SU-DHL-6 (cell line): ENCODE measurements at regions not wholly inside any gene's neighbourhood (a gene's known extent, or its start where the extent isn't known, plus 50 kb on each side); places are given as distances from the start of the nearest gene placed in this dataset.

Source experiments
- H2AFZ ChIP-seq: fragments of 200-600 bp; sonication (generic); 2 replicates; pipeline ENCODE4 v1.6.1; 2014; ENCODE audit warnings: low read depth, mild to moderate bottlenecking, moderate library complexity, mixed read lengths, antibody characterized with exemption, low read length; ENCODE audit not compliant: severe bottlenecking
- H3F3A ChIP-seq: fragments of 200-600 bp; shearing (Covaris generic); 2 replicates; pipeline ENCODE4 v1.6.0; 2016; ENCODE audit warnings: antibody characterized with exemption, mild to moderate bottlenecking; ENCODE audit not compliant: insufficient read depth
- H3K27ac ChIP-seq: fragments of 200-600 bp; sonication (generic); 2 replicates; pipeline ENCODE4 v1.5.1; 2016; ENCODE audit warnings: low read depth, mild to moderate bottlenecking, low read length, moderate library complexity, mixed read lengths
- H3K27me3 ChIP-seq: fragments of 200-600 bp; sonication (generic), shearing (Covaris generic); 2 replicates; pipeline ENCODE4 v1.6.0; 2014; ENCODE audit warnings: mild to moderate bottlenecking, low read length
- H3K36me3 ChIP-seq: fragments of 200-600 bp; sonication (generic); 2 replicates; pipeline ENCODE4 v1.6.1; 2014; ENCODE audit warnings: mild to moderate bottlenecking, low read length, mixed read lengths
- H3K4me2 ChIP-seq: fragments of 300-600, 200-600 bp; shearing (Covaris generic), sonication (generic); 2 replicates; pipeline ENCODE4 v1.6.0; 2014; ENCODE audit warnings: low read length, low read depth, mild to moderate bottlenecking; ENCODE audit not compliant: poor library complexity, severe bottlenecking
- H3K4me3 ChIP-seq: fragments of 200-600 bp; sonication (generic); 2 replicates; pipeline ENCODE4 v1.5.1; 2014; ENCODE audit warnings: antibody characterized with exemption, low read length, mild to moderate bottlenecking, mixed read lengths; ENCODE audit not compliant: insufficient read depth, poor library complexity, severe bottlenecking
- H3K79me2 ChIP-seq: fragments of 200-600 bp; sonication (generic); 2 replicates; pipeline ENCODE4 v1.6.1; 2014; ENCODE audit warnings: mild to moderate bottlenecking, low read length, moderate library complexity; ENCODE audit not compliant: insufficient read depth
- H3K9ac ChIP-seq: fragments of 200-600 bp; sonication (generic); 2 replicates; pipeline ENCODE4 v1.7.0; 2014; ENCODE audit warnings: mild to moderate bottlenecking, low read length
- H3K9me2 ChIP-seq: fragments of 200-600 bp; sonication (generic); replicated peaks from 2 replicates; pipeline ENCODE4 v1.6.1; 2014; ENCODE audit warnings: low read length; ENCODE audit not compliant: insufficient read depth
- H3K9me3 ChIP-seq: fragments of 200-600 bp; sonication (generic); 2 replicates; pipeline ENCODE4 v1.6.1; 2014; ENCODE audit warnings: low read length, mixed read lengths; ENCODE audit not compliant: insufficient read depth
- H4K20me1 ChIP-seq: fragments of 200-600 bp; sonication (generic); 2 replicates; pipeline ENCODE4 v1.6.1; 2014; ENCODE audit warnings: low read depth, mild to moderate bottlenecking, antibody characterized with exemption, low read length, moderate library complexity, mixed read lengths
- EZH2phosphoT487 ChIP-seq: fragments of 200-600 bp; sonication (generic), shearing (Covaris generic); conservative IDR thresholded peaks from 2 replicates; pipeline ENCODE4 v1.6.1; 2018; ENCODE audit warnings: mild to moderate bottlenecking, antibody characterized with exemption, low read length, moderate library complexity, mixed read lengths
- TF ChIP-seq, protein P1 (sequence below): fragments of 200-600 bp; sonication (generic); IDR thresholded peaks from one replicate; pipeline ENCODE4 v1.5.1; 2017; ENCODE audit warnings: antibody characterized with exemption, mild to moderate bottlenecking, low read length, moderate library complexity; ENCODE audit not compliant: insufficient read depth, poor library complexity, severe bottlenecking

DNA sequence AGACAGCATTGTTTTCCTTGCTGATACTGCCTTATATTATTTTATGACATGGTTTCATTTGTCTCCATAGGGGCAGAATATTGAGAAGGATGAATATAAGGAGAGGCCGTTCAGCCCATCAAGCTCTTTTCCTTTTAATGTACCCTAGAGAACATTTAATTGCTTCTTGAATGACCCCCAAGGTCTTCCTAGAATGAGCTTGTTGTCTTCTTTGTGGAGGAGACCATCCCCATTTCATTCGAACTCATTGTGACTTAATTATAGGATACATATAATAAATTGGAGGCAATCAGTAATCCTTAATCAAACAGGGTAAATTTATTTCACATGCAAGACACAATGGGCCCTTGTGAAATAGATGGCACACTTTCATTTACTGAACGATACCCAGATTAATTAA is 231.3 kb downstream of the MDFIC start:
- H3K4me2 ChIP-seq: no peak overlapping the region
- H3F3A ChIP-seq: no peaks in the 10 kb centered on the region
- no peaks in the 10 kb centered on the region for H3K79me2 ChIP-seq
- H3K9me2 ChIP-seq: no peaks in the 10 kb centered on the region; the same call in 1 of the 2 replicates
- H3K27ac ChIP-seq: no peak overlapping the region
- no peaks in the 10 kb centered on the region for H3K36me3 ChIP-seq
- H3K9ac ChIP-seq: no peak overlapping the region
- no peaks in the 10 kb centered on the region for H4K20me1 ChIP-seq
- H3K9me3 ChIP-seq: no peaks in the 10 kb centered on the region
- H2AFZ ChIP-seq: no peak overlapping the region
- TF ChIP-seq EZH2phosphoT487: no peak
- TF ChIP-seq, protein P1, sequence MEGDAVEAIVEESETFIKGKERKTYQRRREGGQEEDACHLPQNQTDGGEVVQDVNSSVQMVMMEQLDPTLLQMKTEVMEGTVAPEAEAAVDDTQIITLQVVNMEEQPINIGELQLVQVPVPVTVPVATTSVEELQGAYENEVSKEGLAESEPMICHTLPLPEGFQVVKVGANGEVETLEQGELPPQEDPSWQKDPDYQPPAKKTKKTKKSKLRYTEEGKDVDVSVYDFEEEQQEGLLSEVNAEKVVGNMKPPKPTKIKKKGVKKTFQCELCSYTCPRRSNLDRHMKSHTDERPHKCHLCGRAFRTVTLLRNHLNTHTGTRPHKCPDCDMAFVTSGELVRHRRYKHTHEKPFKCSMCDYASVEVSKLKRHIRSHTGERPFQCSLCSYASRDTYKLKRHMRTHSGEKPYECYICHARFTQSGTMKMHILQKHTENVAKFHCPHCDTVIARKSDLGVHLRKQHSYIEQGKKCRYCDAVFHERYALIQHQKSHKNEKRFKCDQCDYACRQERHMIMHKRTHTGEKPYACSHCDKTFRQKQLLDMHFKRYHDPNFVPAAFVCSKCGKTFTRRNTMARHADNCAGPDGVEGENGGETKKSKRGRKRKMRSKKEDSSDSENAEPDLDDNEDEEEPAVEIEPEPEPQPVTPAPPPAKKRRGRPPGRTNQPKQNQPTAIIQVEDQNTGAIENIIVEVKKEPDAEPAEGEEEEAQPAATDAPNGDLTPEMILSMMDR: no peak
- H3K4me3 ChIP-seq: no peak overlapping the region
- H3K27me3 ChIP-seq: no peaks in the 10 kb centered on the region

DNA sequence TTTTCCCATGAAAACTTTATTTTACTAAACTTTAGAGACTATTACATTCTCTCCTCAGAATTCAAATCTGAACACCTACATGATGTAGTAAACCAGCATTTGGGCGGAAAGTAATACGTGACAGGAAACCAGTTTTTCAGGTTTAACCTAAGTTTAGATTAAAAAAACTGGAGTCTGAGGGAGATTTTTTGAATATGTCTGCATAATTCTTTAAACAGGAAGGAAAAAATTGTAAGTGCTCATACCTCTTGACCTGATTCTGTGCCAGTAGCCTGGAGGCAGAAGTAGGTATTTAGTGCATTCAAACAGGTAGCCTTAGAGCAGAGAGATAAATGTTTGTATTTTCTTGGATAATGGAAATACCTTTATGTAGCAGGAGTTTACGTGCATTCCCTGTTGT is 224.3 kb downstream of the MDFIC start:
- no peak overlapping the region for H3K4me3 ChIP-seq
- no peaks in the 10 kb centered on the region for H3F3A ChIP-seq
- H4K20me1 ChIP-seq: no peaks in the 10 kb centered on the region
- H2AFZ ChIP-seq: no peak overlapping the region
- TF ChIP-seq, protein P1: no peak
- no peak for TF ChIP-seq EZH2phosphoT487
- H3K9me3 ChIP-seq: no peaks in the 10 kb centered on the region
- H3K9me2 ChIP-seq: no peaks in the 10 kb centered on the region; the same call in none of the 2 replicates
- H3K27ac ChIP-seq: no peak overlapping the region
- H3K4me2 ChIP-seq: no peak overlapping the region
- H3K79me2 ChIP-seq: no peaks in the 10 kb centered on the region
- no peaks in the 10 kb centered on the region for H3K27me3 ChIP-seq
- no peak overlapping the region for H3K9ac ChIP-seq
- no peaks in the 10 kb centered on the region for H3K36me3 ChIP-seq

DNA sequence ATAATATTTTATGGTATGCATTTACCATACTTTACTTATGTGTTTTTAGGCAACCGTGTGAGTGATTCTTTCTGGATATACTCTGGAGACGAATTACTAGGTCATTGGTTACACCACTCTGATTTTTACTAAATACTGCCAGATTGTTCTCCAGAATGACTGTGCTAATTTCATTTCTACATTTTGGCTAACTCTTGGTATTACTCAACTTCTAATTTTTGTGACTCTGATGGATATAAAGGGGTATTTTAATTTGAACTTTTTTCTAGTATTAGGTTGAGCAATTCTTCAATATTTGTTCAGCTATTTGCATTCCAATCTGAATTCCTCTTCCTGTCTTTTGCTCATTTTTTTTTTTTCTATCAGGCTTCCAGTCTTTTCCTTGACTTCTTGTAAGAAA is 223.6 kb downstream of the MDFIC start:
- Histone ChIP-seq H3K79me2 (no peaks in the 10 kb centered on the region), H4K20me1 (no peaks in the 10 kb centered on the region), H3F3A (no peaks in the 10 kb centered on the region), H3K27ac (no peak overlapping the region), H3K4me3 (no peak overlapping the region), H2AFZ (no peak overlapping the region), H3K9me3 (no peaks in the 10 kb centered on the region), H3K36me3 (no peaks in the 10 kb centered on the region), H3K4me2 (no peak overlapping the region), H3K9ac (no peak overlapping the region), H3K9me2 (no peaks in the 10 kb centered on the region; the same call in none of the 2 replicates), H3K27me3 (no peaks in the 10 kb centered on the region)
- TF ChIP-seq EZH2phosphoT487: no peak
- TF ChIP-seq, protein P1: no peak
